ENCODE measurements at regions not wholly inside any gene's neighbourhood (a gene's known extent, or its start where the extent isn't known, plus 50 kb on each side); places are given as distances from the start of the nearest gene placed in this dataset.

- H3K4me3 ChIP-seq (ENCODE audit: low read depth, low read length), result no peak overlapping the region
- no peak for TF ChIP-seq CTCF (IDR thresholded peaks at IDR 0.05; ENCODE audit: low read depth, low read length)
These were observed 176.5 kb downstream of the DLL1 start for GRCh38 chr6:170114187-170114945.

DNA sequence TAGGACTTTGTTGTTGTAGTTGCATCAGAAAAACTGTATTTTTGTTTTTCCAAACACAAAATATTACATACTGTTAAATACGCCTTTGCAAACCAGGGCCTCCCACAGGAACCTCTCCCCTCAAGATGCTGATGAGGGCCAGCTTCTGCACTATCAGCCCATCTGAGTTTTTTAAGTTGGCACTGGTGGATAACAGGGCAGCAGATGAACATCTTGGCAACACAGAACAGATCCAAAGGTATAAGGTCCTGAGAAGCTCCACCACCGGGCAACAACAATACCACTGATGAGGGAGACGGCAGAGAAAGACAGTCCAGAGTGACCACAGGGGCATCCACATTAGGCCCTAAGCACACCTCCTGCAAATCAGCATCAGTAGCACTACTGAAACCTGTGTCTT, 177.7 kb downstream of the DLL1 start:
- no peak for TF ChIP-seq CTCF (IDR thresholded peaks at IDR 0.05; ENCODE audit: low read depth, low read length)
- no peak overlapping the region for H3K4me3 ChIP-seq (ENCODE audit: low read depth, low read length)

DNA sequence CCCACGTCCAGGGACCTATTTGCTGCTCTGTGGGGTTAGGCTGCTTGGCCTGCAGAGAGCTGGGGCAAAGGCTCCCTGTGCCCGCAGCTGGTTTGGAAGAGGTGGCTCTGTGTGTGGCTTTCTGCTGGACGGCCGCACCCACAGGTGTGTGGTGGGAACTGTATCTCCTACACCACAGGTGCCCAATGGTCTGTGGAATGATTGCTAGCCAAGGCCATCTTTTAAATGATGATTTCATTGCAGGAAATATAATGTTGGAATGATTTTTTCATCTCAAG, 178.4 kb downstream of the DLL1 start:
- no peak overlapping the region for H3K4me3 ChIP-seq (ENCODE audit: low read depth, low read length)
- TF ChIP-seq CTCF (IDR thresholded peaks at IDR 0.05; ENCODE audit: low read depth, low read length), result no peak

- no peak overlapping the region for H3K4me3 ChIP-seq (ENCODE audit: low read depth, low read length)
- no peak for TF ChIP-seq CTCF (IDR thresholded peaks at IDR 0.05; ENCODE audit: low read depth, low read length)
These were observed 178.9 kb downstream of the DLL1 start for GRCh38 chr6:170111816-170112582.

GRCh38 chr6:170111141-170111664, 179.7 kb downstream of the DLL1 start:
- H3K4me3 ChIP-seq (ENCODE audit: low read depth, low read length), result no peak overlapping the region
- TF ChIP-seq CTCF (IDR thresholded peaks at IDR 0.05; ENCODE audit: low read depth, low read length), result no peak

GRCh38 chr6:170110201-170111140, 180.4 kb downstream of the DLL1 start:
- no peak overlapping the region for H3K4me3 ChIP-seq (ENCODE audit: low read depth, low read length)
- TF ChIP-seq CTCF (IDR thresholded peaks at IDR 0.05; ENCODE audit: low read depth, low read length), result no peak

Measured in WI38 (cell line).